Suppressor macrophage treated with lipopolysaccharide for 1 hour (primary cell): ENCODE measurements at regions not wholly inside any gene's neighbourhood (a gene's known extent, or its start where the extent isn't known, plus 50 kb on each side); places are given as distances from the start of the nearest gene placed in this dataset.

Experiments used
- DNase-seq, 3 donors: peaks; one replicate each; pipeline ENCODE4 v3.0.0-alpha.2; 2020 to 2022

- no peak for DNase-seq
Measured at GRCh38 chr7:16212610-16213009, 208.7 kb downstream of the CRPPA start.

- DNase-seq, result no peak
Measured at GRCh38 chr7:16212032-16212431, 209.3 kb downstream of the CRPPA start.

DNA sequence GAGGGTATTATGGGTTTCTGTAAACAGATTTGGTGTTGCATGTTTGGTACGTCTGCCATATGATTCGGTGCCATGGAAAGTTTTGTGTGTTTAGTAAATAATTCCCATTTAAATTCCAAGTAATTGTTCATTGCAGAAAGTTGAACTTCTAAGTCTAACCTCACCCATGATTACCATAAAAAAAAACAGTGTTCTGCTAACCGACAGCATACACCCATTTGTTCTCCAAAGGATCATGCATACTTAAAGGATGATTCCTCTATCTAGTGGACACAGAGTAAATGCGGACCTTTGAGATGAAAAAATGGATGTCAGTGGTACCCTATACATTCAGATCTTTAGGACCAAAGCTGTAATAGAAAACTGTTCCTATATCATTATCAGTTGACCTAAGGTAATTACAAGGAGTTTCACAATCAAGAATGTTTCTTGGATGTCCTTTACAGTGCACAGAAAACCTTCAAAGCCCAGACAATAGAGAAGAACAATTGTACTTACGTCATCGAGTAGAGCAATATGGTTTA lies 209.9 kb downstream of the CRPPA start:
- no peak for DNase-seq

DNA sequence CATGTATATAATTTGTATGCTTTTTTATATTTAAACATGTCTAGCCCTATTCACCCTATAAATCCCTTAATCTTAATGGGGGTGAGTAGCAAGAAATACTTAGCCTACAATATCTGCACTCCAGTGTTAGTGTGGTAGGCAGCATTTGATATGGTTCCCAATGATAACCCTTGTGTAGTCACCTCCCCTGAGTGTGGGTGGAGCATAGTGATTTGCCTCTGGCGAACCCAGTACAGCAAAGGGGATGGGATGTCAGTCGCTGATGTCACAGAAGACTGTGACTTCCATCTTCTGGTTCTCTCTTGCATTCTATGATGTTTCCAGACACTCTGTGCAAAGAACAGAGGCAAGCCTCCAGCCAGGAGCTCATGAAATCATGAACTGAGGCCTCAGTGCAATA lies 211.2 kb downstream of the CRPPA start:
- DNase-seq, result no peak

GRCh38 chr7:16207321-16207720 lies 214.0 kb downstream of the CRPPA start:
- DNase-seq, result no peak

GRCh38 chr7:16205466-16205865 lies 215.9 kb downstream of the CRPPA start:
- no peak for DNase-seq

GRCh38 chr7:16204953-16205352 lies 216.4 kb downstream of the CRPPA start:
- DNase-seq, result no peak

DNA sequence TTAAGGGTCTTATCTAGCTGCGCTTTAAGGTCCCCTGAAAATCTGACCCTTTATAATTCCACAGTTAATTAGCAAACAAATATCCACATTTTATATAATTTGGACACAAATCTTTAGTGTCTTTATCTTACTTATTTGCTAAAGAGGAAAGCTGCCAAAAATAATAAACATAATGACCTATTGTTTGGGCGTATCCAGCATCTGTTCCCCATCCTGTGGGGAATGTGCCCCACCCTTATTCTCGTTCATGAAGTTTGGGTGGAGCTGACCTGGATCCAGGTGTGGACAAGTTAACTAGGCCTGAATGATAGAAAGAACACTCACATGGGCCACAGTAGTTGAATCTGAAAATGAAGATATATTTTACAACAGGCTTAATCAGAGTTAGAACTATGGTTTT lies 218.3 kb downstream of the CRPPA start:
- DNase-seq, result no peak

DNA sequence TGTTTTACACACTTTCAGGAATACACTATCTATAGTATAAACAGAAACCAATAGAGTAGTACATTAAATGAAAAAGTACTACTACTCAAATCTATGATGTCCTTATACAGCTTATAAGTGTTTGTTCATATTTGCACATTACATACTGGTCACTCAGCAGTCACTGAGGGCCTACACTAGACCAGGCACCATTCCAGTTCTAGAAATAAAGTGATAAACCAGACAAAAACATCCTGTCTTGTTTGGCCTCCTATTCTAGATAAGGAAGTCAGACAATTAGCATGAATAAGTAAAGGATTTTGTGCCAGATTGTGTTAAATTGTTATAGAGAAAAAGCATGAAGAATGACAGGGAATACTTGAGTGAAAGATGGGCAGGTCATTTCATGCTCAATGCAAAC lies 219.0 kb downstream of the CRPPA start:
- no peak for DNase-seq

DNA sequence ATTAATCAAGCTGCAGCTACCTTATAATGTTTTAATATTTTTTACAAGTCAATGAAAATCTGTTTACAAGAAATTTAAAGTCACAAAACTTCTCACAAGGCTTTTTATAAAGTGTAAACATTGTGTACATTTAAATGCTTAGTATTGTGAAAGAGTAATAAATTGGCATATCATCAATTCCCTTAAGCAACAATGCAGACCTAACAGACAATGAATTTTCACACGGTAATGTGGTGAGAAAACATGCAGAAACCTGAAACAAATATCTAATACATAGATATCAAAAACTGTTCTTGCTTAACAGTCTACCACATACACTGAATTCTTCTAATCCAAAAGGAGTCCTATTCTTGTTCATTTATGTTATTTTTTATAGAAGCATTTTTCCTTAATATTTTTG lies 220.7 kb downstream of the CRPPA start:
- no peak for DNase-seq

GRCh38 chr7:16193631-16194030 lies 227.7 kb downstream of the CRPPA start:
- DNase-seq, result no peak

GRCh38 chr7:16189026-16189715 lies 232.2 kb downstream of the CRPPA start:
- no peak for DNase-seq

DNA sequence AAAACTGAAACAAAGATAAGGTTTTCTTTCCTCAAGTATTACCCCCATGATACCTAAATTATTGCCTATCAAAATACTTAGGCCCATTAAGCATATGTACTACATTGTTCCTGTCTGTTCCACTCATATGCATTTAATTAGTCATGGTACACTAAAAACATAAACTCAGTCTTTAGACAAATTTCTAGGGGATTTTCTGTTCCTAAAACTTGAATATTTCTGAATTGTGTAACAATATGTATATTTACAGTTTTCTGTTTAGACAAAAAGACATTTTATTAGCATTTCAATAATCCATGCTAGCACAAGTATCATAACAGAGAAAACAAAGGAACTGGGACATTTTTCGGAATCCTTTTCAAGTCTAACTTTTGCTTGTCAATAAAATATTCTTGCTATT lies 234.2 kb downstream of the CRPPA start:
- no peak for DNase-seq

- DNase-seq, result no peak
Measured at GRCh38 chr7:16178585-16178984, 242.8 kb downstream of the CRPPA start.

GRCh38 chr7:16178092-16178491 lies 243.2 kb downstream of the CRPPA start:
- no peak for DNase-seq

DNA sequence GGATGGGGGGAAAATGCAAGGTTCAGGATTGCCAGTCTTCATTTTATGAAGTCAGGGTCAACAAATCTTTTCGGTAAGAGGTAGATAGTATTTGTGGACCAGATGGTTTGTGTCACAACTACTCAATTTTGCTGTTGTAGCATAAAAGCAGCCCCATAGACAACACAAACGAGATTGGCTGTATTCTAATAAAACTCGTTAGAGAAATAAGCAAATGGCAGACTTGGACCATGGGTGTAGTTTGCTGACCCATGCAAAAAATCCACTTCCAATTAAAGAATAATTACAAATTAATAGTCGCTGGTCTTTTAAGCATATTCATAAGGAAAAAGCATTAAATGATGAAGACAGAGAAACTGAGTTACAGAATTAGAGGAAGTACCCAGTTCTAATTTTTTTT lies 247.1 kb downstream of the CRPPA start:
- DNase-seq, result no peak

DNA sequence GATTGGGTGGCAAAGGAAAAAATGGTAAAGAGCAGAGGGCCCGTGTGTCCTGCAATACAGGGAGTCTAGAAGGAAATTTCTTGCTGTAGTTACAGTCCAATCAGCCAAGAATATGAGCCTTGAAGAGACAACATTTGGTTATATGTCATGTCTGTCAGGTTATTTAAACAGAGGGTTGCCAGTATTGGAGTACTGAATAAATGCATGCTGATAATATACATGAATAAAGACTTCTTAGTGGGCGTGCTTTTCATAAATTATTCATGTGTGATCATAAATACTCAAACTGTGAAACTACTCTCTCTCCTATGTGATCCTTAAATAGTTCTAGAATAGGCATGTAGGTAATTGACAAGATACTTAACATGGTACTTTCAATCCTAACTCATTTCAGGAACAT lies 249.0 kb downstream of the CRPPA start:
- no peak for DNase-seq

GRCh38 chr7:16171928-16172327 lies 249.4 kb downstream of the CRPPA start:
- DNase-seq, result peak; percentile 13 to 38 (median 28)

DNA sequence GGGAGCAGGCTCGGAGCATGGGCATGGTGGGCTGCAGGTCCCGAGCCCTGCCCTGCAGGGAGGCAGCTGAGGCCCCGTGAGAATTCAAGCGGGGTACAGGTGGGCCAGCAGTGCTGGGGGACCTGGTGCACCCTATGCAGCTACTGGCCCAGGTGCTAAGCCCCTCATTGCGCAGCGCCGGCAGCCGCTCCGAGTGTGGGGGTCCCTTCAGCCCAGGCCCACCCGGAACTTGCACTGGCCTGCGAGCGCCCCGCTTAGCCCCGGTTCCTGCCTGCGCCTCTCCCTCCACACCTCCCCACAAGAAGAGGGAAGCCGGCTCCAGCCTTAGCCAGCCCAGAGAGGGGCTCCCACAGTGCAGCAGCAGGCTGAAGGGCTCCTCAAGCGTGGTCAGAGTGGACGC lies 250.7 kb downstream of the CRPPA start:
- DNase-seq, result no peak

- DNase-seq, result no peak
Measured at GRCh38 chr7:16169537-16169936, 251.8 kb downstream of the CRPPA start.

DNA sequence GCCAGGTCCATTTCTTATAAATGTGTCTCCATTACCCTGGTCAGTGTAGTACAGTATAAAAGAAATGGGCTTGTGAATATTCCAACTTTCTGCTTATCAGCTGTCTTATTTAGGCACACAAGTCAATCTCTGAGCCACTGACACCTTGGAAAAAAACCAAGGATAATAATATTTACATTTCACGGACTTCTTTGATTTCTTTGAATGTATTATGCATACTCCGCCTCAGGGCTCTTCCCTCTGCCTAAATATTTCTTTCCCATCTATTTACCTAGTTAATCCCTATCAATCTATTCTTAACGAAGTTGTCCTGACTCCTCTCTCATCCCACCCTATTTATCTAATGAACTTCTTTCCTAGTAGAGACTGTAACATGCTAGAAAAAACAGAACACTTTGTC lies 253.8 kb downstream of the CRPPA start:
- DNase-seq, result no peak

DNA sequence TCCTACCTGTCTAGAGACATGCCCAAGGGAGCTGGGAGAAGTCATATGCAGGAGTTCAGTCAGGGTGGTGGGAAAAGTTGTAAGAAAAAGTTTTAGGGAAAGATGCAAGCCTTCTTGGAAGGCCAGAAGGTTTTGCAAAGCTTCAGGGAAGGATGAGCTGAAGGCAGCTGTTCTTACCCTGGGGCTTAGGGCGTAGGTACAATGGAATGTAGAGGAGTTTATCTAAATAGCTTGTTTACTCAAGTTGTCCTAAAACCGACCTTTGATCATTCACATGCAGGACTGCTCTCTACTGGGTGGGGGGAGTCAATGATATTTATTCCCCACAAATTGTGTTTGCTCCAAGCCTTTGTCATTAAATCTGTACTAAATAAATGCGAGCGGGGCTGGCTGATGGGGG lies 277.0 kb downstream of the CRPPA start:
- DNase-seq, result no peak

DNA sequence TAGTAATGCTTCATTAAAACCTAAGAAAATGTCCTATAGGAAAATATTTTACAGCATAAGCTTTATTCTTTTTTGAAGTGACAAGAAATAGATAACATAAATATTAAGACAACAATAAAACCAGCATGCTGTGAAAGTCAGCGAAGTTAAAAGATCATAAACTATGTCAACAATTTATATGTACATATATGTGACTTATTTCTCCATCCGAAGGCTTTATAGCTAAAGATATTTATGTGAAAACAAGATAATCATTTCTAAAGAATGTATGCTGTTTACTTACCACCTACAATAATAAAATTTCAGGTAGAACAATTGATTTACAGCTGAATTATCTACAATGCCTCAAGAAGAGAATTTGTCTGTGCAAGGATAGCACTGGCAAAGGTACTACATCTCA lies 283.4 kb downstream of the CRPPA start:
- no peak for DNase-seq

- DNase-seq, result no peak
Measured at GRCh38 chr7:16136896-16137295, 284.4 kb downstream of the CRPPA start.

DNA sequence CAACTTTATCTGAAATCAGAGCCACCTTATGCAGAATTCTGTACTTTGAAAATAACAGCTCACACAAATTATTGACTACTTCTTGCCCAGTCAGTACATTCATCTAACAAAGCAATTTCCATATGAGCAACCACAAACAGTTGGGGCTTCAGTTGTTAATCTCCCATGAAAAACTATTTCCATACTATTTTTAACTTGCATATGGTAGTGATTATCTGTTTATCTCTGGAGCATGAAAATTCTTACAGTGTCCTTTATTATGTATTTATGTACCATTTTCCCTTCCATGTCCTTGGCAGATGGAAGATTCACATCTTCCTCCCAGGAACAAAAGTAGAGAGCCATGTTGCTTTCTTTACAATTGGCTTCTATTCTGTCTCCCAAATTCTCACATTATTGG lies 285.7 kb downstream of the CRPPA start:
- DNase-seq, result no peak
